HG03575 (cell line): ENCODE measurements at regions not wholly inside any gene's neighbourhood (a gene's known extent, or its start where the extent isn't known, plus 50 kb on each side); places are given as distances from the start of the nearest gene placed in this dataset.

Experiments used
- ATAC-seq: cut with Tn5 transposase; IDR thresholded peaks from one replicate; pipeline ENCODE4 v1.9.1; 2021; ENCODE audit not compliant: unreplicated experiment, insufficient number of reproducible peaks, low FRiP score; ENCODE audit errors: extremely low read depth

GRCh38 chr2:176619504-176619903 lies 350.3 kb downstream of the MTX2 start:
- no peak for ATAC-seq

- ATAC-seq: no peak
Observed at GRCh38 chr2:176621350-176621749, 352.1 kb downstream of the MTX2 start.

- no peak for ATAC-seq
Observed at GRCh38 chr2:176622792-176623191, 353.6 kb downstream of the MTX2 start.

- ATAC-seq: no peak
Observed at GRCh38 chr2:176626796-176627195, 357.6 kb downstream of the MTX2 start.

GRCh38 chr2:176628438-176628837 lies 359.2 kb downstream of the MTX2 start:
- ATAC-seq: no peak

GRCh38 chr2:176633754-176634153 lies 364.5 kb downstream of the MTX2 start:
- ATAC-seq: no peak

- no peak for ATAC-seq
Observed at GRCh38 chr2:176636401-176636800, 367.2 kb downstream of the MTX2 start.

- ATAC-seq: no peak
Observed at GRCh38 chr2:176637142-176637485, 367.9 kb downstream of the MTX2 start.

GRCh38 chr2:176637486-176638166 lies 368.4 kb downstream of the MTX2 start:
- no peak for ATAC-seq

GRCh38 chr2:176638167-176639015 lies 369.1 kb downstream of the MTX2 start:
- ATAC-seq: no peak

GRCh38 chr2:176639016-176639343 lies 369.7 kb downstream of the MTX2 start:
- ATAC-seq: no peak

- no peak for ATAC-seq
Observed at GRCh38 chr2:176639671-176640070, 370.4 kb downstream of the MTX2 start.

GRCh38 chr2:176641436-176641835 lies 372.2 kb downstream of the MTX2 start:
- no peak for ATAC-seq

GRCh38 chr2:176642074-176642473 lies 372.8 kb downstream of the MTX2 start:
- ATAC-seq: no peak

- ATAC-seq: no peak
Observed at GRCh38 chr2:176643646-176644045, 374.4 kb downstream of the MTX2 start.

- ATAC-seq: no peak
Observed at GRCh38 chr2:176645494-176645893, 376.3 kb downstream of the MTX2 start.

GRCh38 chr2:176646033-176646615 lies 376.9 kb downstream of the MTX2 start:
- ATAC-seq: no peak

- no peak for ATAC-seq
Observed at GRCh38 chr2:176647325-176648165, 378.3 kb downstream of the MTX2 start.

- no peak for ATAC-seq
Observed at GRCh38 chr2:176648700-176649297, 379.6 kb downstream of the MTX2 start.
